SU-DHL-6 (cell line): ENCODE measurements at regions not wholly inside any gene's neighbourhood (a gene's known extent, or its start where the extent isn't known, plus 50 kb on each side); places are given as distances from the start of the nearest gene placed in this dataset.

Experiments
- H2AFZ ChIP-seq: fragments of 200-600 bp; sonication (generic); 2 replicates; pipeline ENCODE4 v1.6.1; 2014; ENCODE audit warnings: low read depth, mild to moderate bottlenecking, moderate library complexity, mixed read lengths, antibody characterized with exemption, low read length; ENCODE audit not compliant: severe bottlenecking
- H3F3A ChIP-seq: fragments of 200-600 bp; shearing (Covaris generic); 2 replicates; pipeline ENCODE4 v1.6.0; 2016; ENCODE audit warnings: antibody characterized with exemption, mild to moderate bottlenecking; ENCODE audit not compliant: insufficient read depth
- H3K27ac ChIP-seq: fragments of 200-600 bp; sonication (generic); 2 replicates; pipeline ENCODE4 v1.5.1; 2016; ENCODE audit warnings: low read depth, mild to moderate bottlenecking, low read length, moderate library complexity, mixed read lengths
- H3K27me3 ChIP-seq: fragments of 200-600 bp; sonication (generic), shearing (Covaris generic); 2 replicates; pipeline ENCODE4 v1.6.0; 2014; ENCODE audit warnings: mild to moderate bottlenecking, low read length
- H3K36me3 ChIP-seq: fragments of 200-600 bp; sonication (generic); 2 replicates; pipeline ENCODE4 v1.6.1; 2014; ENCODE audit warnings: mild to moderate bottlenecking, low read length, mixed read lengths
- H3K4me2 ChIP-seq: fragments of 300-600, 200-600 bp; shearing (Covaris generic), sonication (generic); 2 replicates; pipeline ENCODE4 v1.6.0; 2014; ENCODE audit warnings: low read length, low read depth, mild to moderate bottlenecking; ENCODE audit not compliant: poor library complexity, severe bottlenecking
- H3K4me3 ChIP-seq: fragments of 200-600 bp; sonication (generic); 2 replicates; pipeline ENCODE4 v1.5.1; 2014; ENCODE audit warnings: antibody characterized with exemption, low read length, mild to moderate bottlenecking, mixed read lengths; ENCODE audit not compliant: insufficient read depth, poor library complexity, severe bottlenecking
- H3K79me2 ChIP-seq: fragments of 200-600 bp; sonication (generic); 2 replicates; pipeline ENCODE4 v1.6.1; 2014; ENCODE audit warnings: mild to moderate bottlenecking, low read length, moderate library complexity; ENCODE audit not compliant: insufficient read depth
- H3K9ac ChIP-seq: fragments of 200-600 bp; sonication (generic); 2 replicates; pipeline ENCODE4 v1.7.0; 2014; ENCODE audit warnings: mild to moderate bottlenecking, low read length
- H3K9me2 ChIP-seq: fragments of 200-600 bp; sonication (generic); replicated peaks from 2 replicates; pipeline ENCODE4 v1.6.1; 2014; ENCODE audit warnings: low read length; ENCODE audit not compliant: insufficient read depth
- H3K9me3 ChIP-seq: fragments of 200-600 bp; sonication (generic); 2 replicates; pipeline ENCODE4 v1.6.1; 2014; ENCODE audit warnings: low read length, mixed read lengths; ENCODE audit not compliant: insufficient read depth
- H4K20me1 ChIP-seq: fragments of 200-600 bp; sonication (generic); 2 replicates; pipeline ENCODE4 v1.6.1; 2014; ENCODE audit warnings: low read depth, mild to moderate bottlenecking, antibody characterized with exemption, low read length, moderate library complexity, mixed read lengths
- CTCF ChIP-seq: fragments of 200-600 bp; sonication (generic); IDR thresholded peaks from one replicate; pipeline ENCODE4 v1.5.1; 2017; ENCODE audit warnings: antibody characterized with exemption, mild to moderate bottlenecking, low read length, moderate library complexity; ENCODE audit not compliant: insufficient read depth, poor library complexity, severe bottlenecking
- EZH2phosphoT487 ChIP-seq: fragments of 200-600 bp; sonication (generic), shearing (Covaris generic); conservative IDR thresholded peaks from 2 replicates; pipeline ENCODE4 v1.6.1; 2018; ENCODE audit warnings: mild to moderate bottlenecking, antibody characterized with exemption, low read length, moderate library complexity, mixed read lengths

GRCh38 chr13:103275722-103276121 lies 209.5 kb upstream of the SLC10A2 start:
- H3K4me2 ChIP-seq = no peak overlapping the region
- H4K20me1 ChIP-seq = no peaks in the 10 kb centered on the region
- no peaks in the 10 kb centered on the region for H3K36me3 ChIP-seq
- no peak overlapping the region for H3K27ac ChIP-seq
- H3F3A ChIP-seq = no peaks in the 10 kb centered on the region
- H3K4me3 ChIP-seq = no peak overlapping the region
- no peaks in the 10 kb centered on the region for H3K27me3 ChIP-seq
- H3K9me3 ChIP-seq = no peaks in the 10 kb centered on the region
- H2AFZ ChIP-seq = no peak overlapping the region
- H3K9ac ChIP-seq = no peak overlapping the region
- H3K79me2 ChIP-seq = no peaks in the 10 kb centered on the region
- TF ChIP-seq EZH2phosphoT487 (no peak), CTCF (no peak)
- no peaks in the 10 kb centered on the region for H3K9me2 ChIP-seq

GRCh38 chr13:103275081-103275480 lies 208.9 kb upstream of the SLC10A2 start:
- Histone ChIP-seq H3F3A (no peaks in the 10 kb centered on the region), H3K27me3 (no peaks in the 10 kb centered on the region), H3K9ac (no peak overlapping the region), H2AFZ (no peak overlapping the region), H4K20me1 (no peaks in the 10 kb centered on the region), H3K79me2 (no peaks in the 10 kb centered on the region), H3K4me2 (no peak overlapping the region), H3K27ac (no peak overlapping the region), H3K9me3 (no peaks in the 10 kb centered on the region), H3K4me3 (no peak overlapping the region), H3K9me2 (no peaks in the 10 kb centered on the region), H3K36me3 (no peaks in the 10 kb centered on the region)
- no peak for TF ChIP-seq CTCF
- TF ChIP-seq EZH2phosphoT487 = no peak

GRCh38 chr13:103273825-103274224 lies 207.6 kb upstream of the SLC10A2 start:
- no peak overlapping the region for H3K9ac ChIP-seq
- no peaks in the 10 kb centered on the region for H3K9me2 ChIP-seq
- no peak overlapping the region for H3K4me3 ChIP-seq

More at GRCh38 chr13:103273825-103274224, 207.6 kb upstream of the SLC10A2 start:
- no peaks in the 10 kb centered on the region for H3F3A ChIP-seq
- H3K79me2 ChIP-seq = no peaks in the 10 kb centered on the region
- H3K36me3 ChIP-seq = no peaks in the 10 kb centered on the region
- no peaks in the 10 kb centered on the region for H3K9me3 ChIP-seq
- H3K27ac ChIP-seq = no peak overlapping the region
- H2AFZ ChIP-seq = no peak overlapping the region
- TF ChIP-seq EZH2phosphoT487 (no peak), CTCF (no peak)
- no peak overlapping the region for H3K4me2 ChIP-seq
- no peaks in the 10 kb centered on the region for H4K20me1 ChIP-seq
- no peaks in the 10 kb centered on the region for H3K27me3 ChIP-seq
